GM12874 (cell line): ENCODE measurements at regions not wholly inside any gene's neighbourhood (a gene's known extent, or its start where the extent isn't known, plus 50 kb on each side); places are given as distances from the start of the nearest gene placed in this dataset.

Experiments used
- CTCF ChIP-seq: IDR thresholded peaks from 2 replicates; pipeline ENCODE4 v1.5.1; 2011; ENCODE audit warnings: low read depth, mild to moderate bottlenecking, control low read depth, low read length, moderate library complexity; ENCODE audit not compliant: insufficient read depth

- no peak for TF ChIP-seq CTCF
Observed at GRCh38 chr1:81463936-81464837, 336.5 kb upstream of the ADGRL2 start.

GRCh38 chr1:81459043-81459442, 341.7 kb upstream of the ADGRL2 start:
- no peak for TF ChIP-seq CTCF

- no peak for TF ChIP-seq CTCF
Observed at GRCh38 chr1:81458186-81458585, 342.5 kb upstream of the ADGRL2 start.

GRCh38 chr1:81455481-81455880, 345.3 kb upstream of the ADGRL2 start:
- TF ChIP-seq CTCF, result no peak

- no peak for TF ChIP-seq CTCF
Observed at GRCh38 chr1:81453971-81454370, 346.8 kb upstream of the ADGRL2 start.

GRCh38 chr1:81453367-81453703, 347.4 kb upstream of the ADGRL2 start:
- no peak for TF ChIP-seq CTCF

- TF ChIP-seq CTCF, result no peak
Observed at GRCh38 chr1:81452693-81453366, 347.9 kb upstream of the ADGRL2 start.
